ENCODE measurements at regions not wholly inside any gene's neighbourhood (a gene's known extent, or its start where the extent isn't known, plus 50 kb on each side); places are given as distances from the start of the nearest gene placed in this dataset.

DNA sequence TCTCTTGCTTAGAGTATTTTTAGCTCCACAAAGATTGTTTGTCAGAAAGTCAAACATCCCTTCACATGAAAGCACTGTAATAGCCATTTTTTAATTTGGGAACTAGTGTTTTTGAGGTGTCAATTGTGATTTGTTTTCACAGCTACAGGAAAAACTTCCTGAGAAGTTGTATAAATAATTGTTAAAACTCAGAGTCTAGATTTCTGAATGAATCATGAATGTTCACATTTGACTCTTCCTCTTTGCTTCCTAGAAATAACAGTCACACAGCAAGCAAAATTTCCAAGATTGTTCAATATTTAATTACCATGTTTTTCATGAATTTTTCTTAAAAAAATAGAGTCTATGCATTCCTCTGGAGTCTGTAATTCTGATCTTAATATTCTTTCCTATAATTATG is 156.9 kb upstream of the SLC7A11 start:
- no peaks in the 10 kb centered on the region for H3K27me3 ChIP-seq (ENCODE audit: control insufficient read depth, low read length)
- no peaks in the 10 kb centered on the region for H3K4me1 ChIP-seq (ENCODE audit: control insufficient read depth, low read length)
- H3F3A ChIP-seq (ENCODE audit: control insufficient read depth, insufficient read depth): no peaks in the 10 kb centered on the region
- no peaks in the 10 kb centered on the region for H3K79me2 ChIP-seq (ENCODE audit: control insufficient read depth, low read length)
- no peak overlapping the region for H3K4me3 ChIP-seq (ENCODE audit: low read length)
- TF ChIP-seq EZH2phosphoT487 (IDR thresholded peaks at IDR 0.05; ENCODE audit: borderline replicate concordance, low read length): no peak
- TF ChIP-seq, protein P1, sequence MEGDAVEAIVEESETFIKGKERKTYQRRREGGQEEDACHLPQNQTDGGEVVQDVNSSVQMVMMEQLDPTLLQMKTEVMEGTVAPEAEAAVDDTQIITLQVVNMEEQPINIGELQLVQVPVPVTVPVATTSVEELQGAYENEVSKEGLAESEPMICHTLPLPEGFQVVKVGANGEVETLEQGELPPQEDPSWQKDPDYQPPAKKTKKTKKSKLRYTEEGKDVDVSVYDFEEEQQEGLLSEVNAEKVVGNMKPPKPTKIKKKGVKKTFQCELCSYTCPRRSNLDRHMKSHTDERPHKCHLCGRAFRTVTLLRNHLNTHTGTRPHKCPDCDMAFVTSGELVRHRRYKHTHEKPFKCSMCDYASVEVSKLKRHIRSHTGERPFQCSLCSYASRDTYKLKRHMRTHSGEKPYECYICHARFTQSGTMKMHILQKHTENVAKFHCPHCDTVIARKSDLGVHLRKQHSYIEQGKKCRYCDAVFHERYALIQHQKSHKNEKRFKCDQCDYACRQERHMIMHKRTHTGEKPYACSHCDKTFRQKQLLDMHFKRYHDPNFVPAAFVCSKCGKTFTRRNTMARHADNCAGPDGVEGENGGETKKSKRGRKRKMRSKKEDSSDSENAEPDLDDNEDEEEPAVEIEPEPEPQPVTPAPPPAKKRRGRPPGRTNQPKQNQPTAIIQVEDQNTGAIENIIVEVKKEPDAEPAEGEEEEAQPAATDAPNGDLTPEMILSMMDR (IDR thresholded peaks at IDR 0.05; ENCODE audit: low read depth, low read length, poor library complexity, severe bottlenecking): no peak
- H3K9me3 ChIP-seq (ENCODE audit: control insufficient read depth, insufficient read depth, low read length): no peaks in the 10 kb centered on the region
- H3K36me3 ChIP-seq (ENCODE audit: control insufficient read depth, low read length): no peaks in the 10 kb centered on the region
- H4K20me1 ChIP-seq (ENCODE audit: control insufficient read depth, insufficient read depth, low read depth, low read length): no peaks in the 10 kb centered on the region
- H3K4me2 ChIP-seq (ENCODE audit: low read length): no peak overlapping the region
- H3K27ac ChIP-seq (ENCODE audit: low read depth, low read length): no peak overlapping the region
- no peaks in the 10 kb centered on the region for H3K9me2 ChIP-seq (replicated peaks; ENCODE audit: control insufficient read depth, low read length)

DNA sequence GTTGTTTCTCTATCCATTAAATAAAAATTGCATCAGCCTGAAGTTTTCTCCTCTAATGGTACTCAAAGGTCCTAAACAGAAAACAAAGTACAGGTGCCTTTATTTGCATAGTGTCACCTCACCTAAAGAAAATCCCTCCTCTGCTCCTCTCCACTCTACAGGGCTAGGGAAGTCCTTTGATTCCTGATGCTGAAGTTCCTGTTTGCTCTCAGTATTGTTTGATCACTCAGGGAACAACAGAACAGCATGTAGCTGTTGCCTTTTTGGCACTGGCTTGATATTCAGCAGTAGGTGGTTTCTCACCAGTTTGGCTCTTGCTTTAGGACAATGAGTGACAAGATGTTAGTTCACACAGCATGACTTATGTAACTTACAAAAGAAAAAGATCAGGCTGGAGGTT is 156.2 kb upstream of the SLC7A11 start:
- H3K36me3 ChIP-seq (ENCODE audit: control insufficient read depth, low read length): no peaks in the 10 kb centered on the region
- no peaks in the 10 kb centered on the region for H3K79me2 ChIP-seq (ENCODE audit: control insufficient read depth, low read length)
- TF ChIP-seq, protein P1 (IDR thresholded peaks at IDR 0.05; ENCODE audit: low read depth, low read length, poor library complexity, severe bottlenecking): no peak
- TF ChIP-seq EZH2phosphoT487 (IDR thresholded peaks at IDR 0.05; ENCODE audit: borderline replicate concordance, low read length): no peak
- no peaks in the 10 kb centered on the region for H3F3A ChIP-seq (ENCODE audit: control insufficient read depth, insufficient read depth)
- H3K27me3 ChIP-seq (ENCODE audit: control insufficient read depth, low read length): no peaks in the 10 kb centered on the region
- no peaks in the 10 kb centered on the region for H3K4me1 ChIP-seq (ENCODE audit: control insufficient read depth, low read length)
- no peaks in the 10 kb centered on the region for H3K9me2 ChIP-seq (replicated peaks; ENCODE audit: control insufficient read depth, low read length)
- no peak overlapping the region for H3K4me3 ChIP-seq (ENCODE audit: low read length)
- no peak overlapping the region for H3K27ac ChIP-seq (ENCODE audit: low read depth, low read length)
- no peaks in the 10 kb centered on the region for H3K9me3 ChIP-seq (ENCODE audit: control insufficient read depth, insufficient read depth, low read length)
- no peak overlapping the region for H3K4me2 ChIP-seq (ENCODE audit: low read length)
- H4K20me1 ChIP-seq (ENCODE audit: control insufficient read depth, insufficient read depth, low read depth, low read length): no peaks in the 10 kb centered on the region

DNA sequence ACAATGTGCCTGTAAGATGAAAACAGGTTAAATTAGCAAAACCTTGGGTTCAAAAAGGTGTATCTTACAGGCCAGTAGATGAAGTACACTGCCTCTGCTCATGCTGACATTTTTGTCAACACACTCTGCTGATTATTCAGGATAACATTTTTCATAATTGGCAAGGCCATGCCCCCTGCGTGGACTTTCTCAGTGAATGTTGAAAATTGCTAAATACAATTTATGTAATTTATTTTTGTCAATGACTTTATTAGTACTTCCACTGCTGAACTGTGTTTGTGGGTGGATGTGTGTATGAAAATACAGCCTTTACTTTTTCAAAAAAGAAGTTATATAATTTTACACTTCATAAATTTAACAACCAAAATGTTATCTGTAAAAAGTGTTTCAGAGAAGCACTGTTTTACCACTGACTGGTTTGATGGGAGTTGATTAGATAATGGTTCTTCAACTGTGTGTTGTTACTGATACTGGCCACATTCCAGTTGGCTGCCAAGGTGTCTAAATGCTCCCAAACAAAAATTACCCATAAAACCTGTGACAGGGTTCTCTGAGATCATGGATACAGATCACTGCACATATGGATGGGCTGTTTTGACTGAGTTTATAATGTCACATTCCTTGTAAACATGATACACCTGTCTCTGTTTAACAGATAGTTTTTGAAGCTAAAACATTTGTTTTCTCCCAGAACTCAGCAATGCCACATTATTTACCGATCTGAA is 151.9 kb upstream of the SLC7A11 start:
- H3F3A ChIP-seq (ENCODE audit: control insufficient read depth, insufficient read depth): no peaks in the 10 kb centered on the region
- no peaks in the 10 kb centered on the region for H3K36me3 ChIP-seq (ENCODE audit: control insufficient read depth, low read length)
- H3K4me1 ChIP-seq (ENCODE audit: control insufficient read depth, low read length): no peaks in the 10 kb centered on the region
- no peaks in the 10 kb centered on the region for H4K20me1 ChIP-seq (ENCODE audit: control insufficient read depth, insufficient read depth, low read depth, low read length)
- no peak overlapping the region for H3K27ac ChIP-seq (ENCODE audit: low read depth, low read length)
- no peaks in the 10 kb centered on the region for H3K79me2 ChIP-seq (ENCODE audit: control insufficient read depth, low read length)
- H3K4me2 ChIP-seq (ENCODE audit: low read length): no peak overlapping the region
- H3K9me3 ChIP-seq (ENCODE audit: control insufficient read depth, insufficient read depth, low read length): no peaks in the 10 kb centered on the region
- H3K4me3 ChIP-seq (ENCODE audit: low read length): no peak overlapping the region
- no peaks in the 10 kb centered on the region for H3K27me3 ChIP-seq (ENCODE audit: control insufficient read depth, low read length)
- H3K9me2 ChIP-seq (replicated peaks; ENCODE audit: control insufficient read depth, low read length): no peaks in the 10 kb centered on the region
- TF ChIP-seq EZH2phosphoT487 (IDR thresholded peaks at IDR 0.05; ENCODE audit: borderline replicate concordance, low read length): no peak
- TF ChIP-seq, protein P1 (IDR thresholded peaks at IDR 0.05; ENCODE audit: low read depth, low read length, poor library complexity, severe bottlenecking): no peak

Data from DOHH2 (cell line).